Testis (tissue), 2 donors: ENCODE measurements at regions not wholly inside any gene's neighbourhood (a gene's known extent, or its start where the extent isn't known, plus 50 kb on each side); places are given as distances from the start of the nearest gene placed in this dataset.

ENCODE experiments used
- DNase-seq: peaks from one replicate; pipeline ENCODE4 v3.0.0-alpha.2; 2019
- H3K27ac ChIP-seq, 2 donors: fragments of 200-600 bp; sonication (generic); one replicate each; pipeline ENCODE4 v1.5.1; 2019
- H3K27me3 ChIP-seq: fragments of 200-600 bp; sonication (generic); one replicate; pipeline ENCODE4 v1.5.1; 2019
- H3K36me3 ChIP-seq: fragments of 200-600 bp; sonication (generic); one replicate; pipeline ENCODE4 v1.5.1; 2017; ENCODE audit warnings: low read depth; ENCODE audit errors: missing control alignments
- H3K4me1 ChIP-seq: fragments of 200-600 bp; sonication (generic); one replicate; pipeline ENCODE4 v1.5.1; 2019
- H3K4me3 ChIP-seq, 2 donors: fragments of 200-600 bp; sonication (generic); one replicate each; pipeline ENCODE4 v1.5.1; 2017 to 2019
- H3K9me3 ChIP-seq: fragments of 200-600 bp; sonication (generic); one replicate; pipeline ENCODE4 v1.5.1; 2017
- POLR2A ChIP-seq: fragments of 450-650 bp; IDR thresholded peaks from one replicate; pipeline ENCODE4 v1.6.1; 2017; ENCODE audit warnings: antibody characterized with exemption, mild to moderate bottlenecking, moderate library complexity
- WGBS, 2 donors: methylation state at CpG; one replicate each; pipeline ENCODE4 v1.1.5; 2018; 5-methylcytosine and 5-hydroxymethylcytosine counted together
- intact Hi-C: fragments of 100-400 bp; cut with DNase I; formaldehyde crosslinking; loops from one replicate; pipeline ENCODE4 v1.15.1; 2023; ENCODE audit warnings: low total_unique reads
- TF ChIP-seq, protein P1 (sequence below), 3 experiments: fragments of 450-650 bp in 2 of 3; fragments of 200-600 bp in 1 of 3; sonication (generic) in 1 of 3; IDR thresholded peaks; one replicate each; pipeline ENCODE4 v1.5.1; 2016 to 2019; ENCODE audit warnings: antibody characterized with exemption in 3 of 3, mild to moderate bottlenecking in 2 of 3, moderate library complexity in 1 of 3

DNA sequence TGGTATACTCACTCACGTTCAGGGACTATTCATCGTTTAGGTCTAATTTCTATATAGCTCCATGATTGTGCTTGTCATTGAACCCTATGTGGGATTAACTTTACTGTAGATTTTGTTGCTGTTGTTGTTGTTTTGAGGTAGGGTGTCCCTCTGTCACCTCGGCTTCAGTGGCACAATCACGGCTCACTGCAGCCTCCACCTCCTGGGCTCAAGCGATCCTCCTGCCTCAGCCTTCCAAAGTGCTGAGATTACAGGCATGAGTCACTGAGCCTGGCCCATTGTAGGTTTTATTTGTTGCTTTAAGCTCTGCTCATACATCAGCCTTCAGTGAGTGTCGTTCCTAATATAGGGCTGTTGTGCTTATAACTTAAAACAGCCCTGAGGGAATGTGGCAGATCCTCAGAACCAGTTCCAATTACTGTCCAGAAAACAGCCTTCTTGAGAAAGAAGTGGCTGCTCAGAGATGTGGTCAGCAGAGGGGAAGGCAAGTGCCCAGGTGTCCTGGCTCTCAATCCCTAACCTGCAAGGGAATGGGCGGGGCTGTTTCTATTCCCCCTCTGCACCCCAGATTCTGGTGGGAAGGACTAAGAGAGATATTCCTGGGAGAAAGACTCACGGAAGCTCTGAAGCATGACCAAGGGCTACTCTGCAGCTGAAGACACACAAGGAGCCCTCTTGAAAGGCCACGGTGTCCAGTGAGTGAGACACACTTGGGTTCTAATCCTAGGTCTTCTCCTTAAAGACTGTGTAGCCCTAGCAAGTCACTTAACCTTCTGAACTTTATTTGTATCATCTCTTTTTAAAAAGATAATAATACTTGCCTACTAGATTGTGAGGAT, 79.6 kb upstream of the LCLAT1 start:
- Histone ChIP-seq H3K9me3 (no peaks in the 10 kb centered on the region), H3K4me1 (peaks cover 8% of the 10 kb centered on the region), H3K27me3 (no peaks in the 10 kb centered on the region), H3K27ac (no peak overlapping the region), H3K4me3 (no peak overlapping the region), H3K36me3 (no peaks in the 10 kb centered on the region)
- 91 to 96% methylated on average over 9 of the region's 9 CpGs for WGBS, 2 donors
- TF ChIP-seq, protein P1, sequence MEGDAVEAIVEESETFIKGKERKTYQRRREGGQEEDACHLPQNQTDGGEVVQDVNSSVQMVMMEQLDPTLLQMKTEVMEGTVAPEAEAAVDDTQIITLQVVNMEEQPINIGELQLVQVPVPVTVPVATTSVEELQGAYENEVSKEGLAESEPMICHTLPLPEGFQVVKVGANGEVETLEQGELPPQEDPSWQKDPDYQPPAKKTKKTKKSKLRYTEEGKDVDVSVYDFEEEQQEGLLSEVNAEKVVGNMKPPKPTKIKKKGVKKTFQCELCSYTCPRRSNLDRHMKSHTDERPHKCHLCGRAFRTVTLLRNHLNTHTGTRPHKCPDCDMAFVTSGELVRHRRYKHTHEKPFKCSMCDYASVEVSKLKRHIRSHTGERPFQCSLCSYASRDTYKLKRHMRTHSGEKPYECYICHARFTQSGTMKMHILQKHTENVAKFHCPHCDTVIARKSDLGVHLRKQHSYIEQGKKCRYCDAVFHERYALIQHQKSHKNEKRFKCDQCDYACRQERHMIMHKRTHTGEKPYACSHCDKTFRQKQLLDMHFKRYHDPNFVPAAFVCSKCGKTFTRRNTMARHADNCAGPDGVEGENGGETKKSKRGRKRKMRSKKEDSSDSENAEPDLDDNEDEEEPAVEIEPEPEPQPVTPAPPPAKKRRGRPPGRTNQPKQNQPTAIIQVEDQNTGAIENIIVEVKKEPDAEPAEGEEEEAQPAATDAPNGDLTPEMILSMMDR (IDR thresholded peaks at IDR 0.05), result no peak
- TF ChIP-seq POLR2A, result no peak
- intact Hi-C loops, result no loop called here
- DNase-seq, result no peak

DNA sequence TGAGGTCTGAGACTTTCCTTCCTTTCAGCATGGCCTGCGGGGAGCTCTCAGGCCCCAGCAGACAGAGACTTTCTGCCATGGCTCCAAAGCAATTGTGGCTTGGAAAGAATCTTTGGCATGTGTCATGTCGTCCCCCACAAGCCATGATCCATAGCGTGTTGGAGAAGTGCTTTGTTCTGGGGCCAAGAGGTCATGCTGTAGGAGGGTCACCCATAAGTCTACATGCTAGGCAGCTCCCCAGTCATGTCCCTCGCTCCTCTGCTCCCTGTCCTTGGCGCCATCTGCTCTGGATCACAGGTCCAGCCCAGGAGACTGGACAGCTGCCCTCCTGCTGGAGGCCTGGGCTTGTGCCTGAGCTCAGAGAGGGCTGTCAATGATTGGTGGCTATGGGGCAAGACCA, 78.8 kb upstream of the LCLAT1 start:
- WGBS, 2 donors, result 50 to 73% methylated on average over 2 to 5 of the region's 5 CpGs
- Histone ChIP-seq H3K27me3 (no peaks in the 10 kb centered on the region), H3K4me1 (no peaks in the 10 kb centered on the region), H3K27ac (no peak overlapping the region), H3K9me3 (no peaks in the 10 kb centered on the region), H3K36me3 (no peaks in the 10 kb centered on the region), H3K4me3 (no peak overlapping the region)
- TF ChIP-seq, protein P1 (IDR thresholded peaks at IDR 0.05), result no peak
- TF ChIP-seq POLR2A, result no peak
- intact Hi-C loops, result no loop called here
- peak; percentile 33 for DNase-seq

DNA sequence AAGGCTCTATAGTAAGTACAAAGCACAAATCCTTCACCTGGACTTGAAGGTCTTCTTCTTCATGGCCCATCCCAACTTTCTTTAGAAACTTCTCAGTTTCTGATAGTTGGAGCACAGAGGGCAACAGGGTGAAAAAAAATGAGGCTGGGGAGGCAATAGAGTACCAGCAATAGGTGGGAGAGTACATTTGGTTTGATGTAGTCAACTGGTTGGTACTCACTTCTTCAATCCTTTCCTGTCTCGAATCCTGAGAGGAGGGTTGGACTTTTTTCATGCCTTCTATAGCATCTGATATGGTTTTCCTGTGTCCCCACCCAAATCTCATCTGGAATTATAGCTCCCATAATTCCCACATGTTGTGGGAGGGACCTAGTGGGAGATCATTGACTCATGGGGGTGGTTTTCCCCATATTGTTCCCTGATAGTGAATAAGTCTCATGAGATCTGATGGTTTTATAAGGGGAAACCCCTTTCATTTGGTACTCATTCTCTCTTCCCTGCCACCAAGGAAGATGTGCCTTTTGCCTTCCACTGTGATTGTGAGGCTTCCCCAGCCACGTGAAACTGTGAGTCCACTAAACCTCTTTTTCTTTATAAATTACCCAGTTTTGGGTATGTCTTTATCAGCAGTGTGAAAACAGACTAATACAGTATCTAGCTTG, 75.9 kb upstream of the LCLAT1 start:
- WGBS, 2 donors, result 89 to 94% methylated on average over 2 of the region's 2 CpGs
- Histone ChIP-seq H3K9me3 (no peaks in the 10 kb centered on the region), H3K4me3 (no peak overlapping the region), H3K4me1 (no peaks in the 10 kb centered on the region), H3K36me3 (no peaks in the 10 kb centered on the region), H3K27me3 (no peaks in the 10 kb centered on the region), H3K27ac (no peak overlapping the region)
- no peak for DNase-seq
- intact Hi-C loops, result no loop called here
- TF ChIP-seq, protein P1 (IDR thresholded peaks at IDR 0.05), result no peak
- no peak for TF ChIP-seq POLR2A

DNA sequence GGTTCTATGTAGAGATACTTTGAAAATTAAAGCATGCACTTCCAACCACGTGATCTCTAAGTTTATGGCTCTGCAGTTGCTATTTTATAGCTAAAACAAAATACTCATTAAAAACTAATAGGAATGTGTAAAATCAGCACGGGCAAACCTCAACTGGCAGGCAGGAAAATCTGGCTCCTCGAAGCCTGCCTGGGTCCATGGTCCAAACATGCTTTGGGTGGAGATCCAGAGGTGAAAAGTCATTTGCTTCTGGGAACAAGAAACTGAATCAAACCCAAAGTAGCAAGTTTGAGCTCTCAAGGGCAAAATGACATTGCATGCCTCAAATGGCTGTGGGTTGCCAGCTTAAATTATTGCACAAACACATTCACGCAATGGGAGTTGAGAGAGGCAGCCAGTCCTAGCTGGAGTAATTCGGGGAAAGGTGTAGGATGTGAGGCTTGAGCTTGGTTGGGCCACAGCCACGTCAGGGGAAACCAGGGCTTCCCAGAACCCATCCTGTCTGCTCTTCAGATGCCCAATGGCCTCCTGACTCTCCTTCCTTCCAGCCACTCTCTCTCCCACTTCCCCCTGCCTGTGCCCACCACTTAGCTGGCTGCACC, 75.2 kb upstream of the LCLAT1 start:
- Histone ChIP-seq H3K27me3 (no peaks in the 10 kb centered on the region), H3K4me1 (no peaks in the 10 kb centered on the region), H3K36me3 (no peaks in the 10 kb centered on the region), H3K9me3 (no peaks in the 10 kb centered on the region), H3K4me3 (no peak overlapping the region), H3K27ac (no peak overlapping the region)
- intact Hi-C loops, result no loop called here
- no peak for DNase-seq
- TF ChIP-seq, protein P1 (IDR thresholded peaks at IDR 0.05), result no peak
- TF ChIP-seq POLR2A, result no peak
- 76 to 77% methylated on average over 6 of the region's 6 CpGs for WGBS, 2 donors
